Stimulated activated CD4-positive, alpha-beta T cell treated with anti-CD3 and anti-CD28 coated beads, Interleukin-1b, Interleukin-23, amount 100 ng/mL, for 4 hours (primary cell): ENCODE measurements at regions not wholly inside any gene's neighbourhood (a gene's known extent, or its start where the extent isn't known, plus 50 kb on each side); places are given as distances from the start of the nearest gene placed in this dataset.

Experiments used
- DNase-seq, 2 donors: peaks; one replicate each; pipeline ENCODE4 v3.0.0-alpha.2; 2020; ENCODE audit warnings: low read depth in 2 of 2

DNA sequence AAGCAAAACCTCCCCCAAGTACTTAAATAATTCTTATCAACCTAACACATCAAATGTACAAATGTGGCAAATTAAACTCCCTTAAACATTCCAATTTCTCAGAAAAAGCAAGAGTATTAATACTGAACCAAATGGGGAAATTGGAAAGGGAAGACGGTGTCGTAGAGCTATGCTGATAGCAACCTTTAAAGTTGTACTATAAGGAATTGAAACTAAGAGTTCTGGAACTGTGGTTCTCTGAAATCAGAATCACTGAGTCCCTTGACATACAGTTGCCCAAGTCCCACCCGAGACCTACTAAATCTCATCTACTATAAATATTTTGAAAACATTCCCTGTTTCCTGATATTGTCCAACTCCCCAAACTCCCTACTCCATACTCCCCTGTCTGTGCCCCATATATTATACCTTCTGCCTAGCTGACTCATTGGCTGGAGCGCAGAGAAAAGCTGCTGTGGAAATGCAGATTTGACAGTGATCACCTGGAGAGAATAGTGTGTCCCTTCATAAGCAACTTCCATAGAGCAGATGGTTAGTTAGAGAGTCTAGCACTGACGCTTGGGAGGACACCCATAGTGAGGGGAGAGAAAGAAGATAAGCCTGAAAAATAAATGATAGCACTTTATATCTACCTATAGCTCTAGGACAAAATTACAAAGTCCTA lies 51.4 kb upstream of the ITM2B start:
- DNase-seq, result no peak

DNA sequence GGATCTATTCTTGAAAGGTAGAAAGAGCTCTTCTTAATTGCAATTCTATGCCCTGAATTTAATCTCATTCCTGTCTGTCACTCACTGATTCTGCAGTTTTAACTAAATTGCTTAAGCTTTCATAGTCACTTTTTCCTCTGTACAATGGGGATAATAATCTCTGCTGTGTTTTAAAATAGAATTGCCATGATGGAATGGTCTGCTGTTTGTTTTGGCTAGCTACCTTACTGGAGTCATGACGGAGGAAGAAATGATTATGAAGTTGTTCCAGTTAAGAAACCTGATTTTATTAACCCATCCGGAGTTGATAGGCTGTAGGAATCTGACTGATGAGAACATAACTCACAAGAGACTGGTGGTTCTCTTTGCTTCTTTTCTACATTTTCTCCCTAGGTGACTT lies 54.9 kb upstream of the ITM2B start:
- no peak for DNase-seq

DNA sequence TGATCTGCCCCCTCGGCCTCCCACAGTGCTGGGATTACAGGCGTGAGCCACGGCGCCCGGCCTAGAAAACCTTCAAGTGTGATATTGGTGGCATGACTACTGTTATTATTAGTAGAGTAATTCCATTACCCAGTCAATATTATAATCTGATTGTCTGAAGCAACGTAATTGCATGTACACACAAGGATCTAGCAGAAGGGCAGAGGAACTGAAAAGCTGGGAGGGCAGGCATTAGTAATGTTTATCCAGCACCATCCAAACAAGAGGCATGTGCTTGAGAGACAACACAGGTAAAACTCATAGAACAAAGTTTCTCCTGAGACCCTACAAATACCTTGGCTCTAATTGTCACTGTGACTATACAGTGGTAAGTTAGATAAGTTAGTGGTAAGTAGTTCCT lies 56.2 kb upstream of the ITM2B start:
- DNase-seq, result no peak

DNA sequence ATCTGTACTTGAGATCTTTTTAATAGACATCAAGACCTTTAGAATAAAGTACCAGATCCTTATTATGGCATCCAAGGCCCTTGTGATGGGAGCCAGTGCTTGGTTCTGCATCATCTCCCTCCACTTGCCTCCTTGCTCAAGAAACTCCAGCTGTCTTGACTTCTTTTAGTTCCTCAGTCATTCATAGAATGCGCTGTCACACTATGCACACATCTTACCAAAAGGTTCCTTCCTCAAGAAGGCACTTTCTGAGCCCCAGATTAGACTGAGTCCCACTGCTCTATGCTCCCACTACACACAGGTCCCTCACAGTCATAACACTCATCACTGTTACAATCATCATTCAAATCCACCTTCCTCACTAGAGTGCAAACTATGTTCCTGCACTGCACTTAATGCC lies 57.8 kb upstream of the ITM2B start:
- DNase-seq, result no peak

DNA sequence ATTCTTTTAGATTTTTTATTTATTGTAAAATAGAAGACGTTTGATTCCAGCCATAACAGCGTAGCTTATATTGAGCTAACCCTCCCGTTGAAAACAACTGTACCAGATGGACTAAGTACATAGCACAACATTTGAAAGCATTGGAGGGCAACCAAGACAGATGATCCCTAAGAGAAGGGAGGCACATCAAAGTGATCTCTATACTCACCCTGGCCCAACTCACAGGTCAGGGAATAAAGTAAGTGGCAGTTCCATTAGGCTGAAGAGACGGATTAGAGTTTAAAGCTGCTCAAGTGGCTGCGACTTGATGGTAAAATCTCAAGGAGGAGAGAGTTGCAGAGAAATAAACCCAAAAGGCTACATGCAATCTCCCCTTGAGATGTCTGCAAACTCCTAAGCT lies 65.1 kb upstream of the ITM2B start:
- no peak for DNase-seq

DNA sequence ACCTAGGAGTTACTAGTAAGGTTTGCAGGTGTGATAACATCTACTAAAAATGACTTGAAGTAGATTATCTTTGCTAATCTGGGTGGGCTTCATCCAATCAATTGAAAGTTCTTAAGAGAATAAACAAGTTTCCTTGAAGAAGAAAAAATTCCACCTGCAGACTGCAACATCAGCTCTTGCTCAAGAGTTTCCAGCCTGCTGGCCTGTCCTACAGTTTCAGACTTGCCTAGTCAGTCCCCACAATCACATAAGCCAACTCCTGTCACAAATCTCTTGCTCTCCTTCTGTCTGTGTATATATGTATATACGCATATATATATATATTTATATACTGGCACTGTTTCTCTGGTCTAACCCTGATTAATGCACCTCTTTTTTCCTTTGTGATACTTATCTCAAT lies 67.3 kb upstream of the ITM2B start:
- DNase-seq, result no peak

DNA sequence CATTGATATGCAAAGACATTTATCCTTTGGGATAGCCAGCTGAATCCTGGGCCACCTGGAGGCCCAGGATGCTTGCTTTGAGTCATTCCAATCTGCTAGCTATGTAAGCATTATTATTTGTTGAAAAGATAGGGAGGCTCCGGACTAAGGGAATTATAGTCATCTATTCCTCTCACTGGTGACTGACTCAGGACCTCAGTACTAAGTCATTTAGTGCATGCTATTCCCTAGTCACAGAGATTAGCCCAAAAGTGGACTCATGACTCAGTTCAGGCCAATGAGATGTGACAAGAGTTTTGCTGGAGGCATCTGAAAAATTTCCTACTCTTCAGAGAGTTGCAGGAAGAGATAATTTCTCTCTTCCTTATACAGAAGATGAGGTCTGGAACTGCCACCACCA lies 67.9 kb upstream of the ITM2B start:
- DNase-seq, result no peak

DNA sequence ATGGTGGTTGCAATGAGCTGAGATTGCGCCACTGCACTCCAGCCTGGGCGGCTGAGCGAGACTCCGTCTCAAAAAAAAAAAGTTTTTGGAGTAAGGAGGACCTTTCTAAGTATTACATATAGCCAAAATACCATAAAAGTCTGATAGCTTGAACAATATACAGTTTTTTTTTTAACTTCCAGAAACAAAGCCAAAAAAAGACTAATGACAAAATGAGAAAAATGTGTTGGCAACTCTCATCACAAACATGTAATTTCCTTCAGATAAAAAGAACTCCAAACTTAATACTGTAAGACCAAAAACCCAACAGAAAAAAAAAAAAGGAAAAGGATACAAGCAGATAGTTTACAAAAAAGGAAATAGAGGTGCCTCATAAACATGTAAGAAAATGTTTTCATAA lies 68.2 kb upstream of the MED4 start:
- no peak for DNase-seq

DNA sequence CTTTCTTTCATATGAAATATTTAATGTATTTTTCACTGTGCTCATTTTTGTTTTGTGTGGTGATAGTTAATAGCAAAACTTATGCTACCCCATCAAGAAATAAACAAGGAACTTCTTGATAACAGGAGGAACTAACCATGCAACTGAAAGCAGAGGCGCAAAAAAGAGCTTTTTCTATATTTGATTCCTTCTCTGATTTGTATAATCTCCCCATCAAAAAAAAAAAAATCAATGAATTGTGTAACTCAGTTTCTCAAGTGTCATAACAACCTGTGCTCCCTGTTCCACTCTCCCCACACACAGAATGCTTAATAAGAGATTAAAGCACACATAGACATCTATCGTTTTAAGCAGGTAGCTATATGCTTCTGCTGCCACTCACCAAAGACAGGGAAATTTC lies 67.3 kb upstream of the MED4 start:
- no peak for DNase-seq

DNA sequence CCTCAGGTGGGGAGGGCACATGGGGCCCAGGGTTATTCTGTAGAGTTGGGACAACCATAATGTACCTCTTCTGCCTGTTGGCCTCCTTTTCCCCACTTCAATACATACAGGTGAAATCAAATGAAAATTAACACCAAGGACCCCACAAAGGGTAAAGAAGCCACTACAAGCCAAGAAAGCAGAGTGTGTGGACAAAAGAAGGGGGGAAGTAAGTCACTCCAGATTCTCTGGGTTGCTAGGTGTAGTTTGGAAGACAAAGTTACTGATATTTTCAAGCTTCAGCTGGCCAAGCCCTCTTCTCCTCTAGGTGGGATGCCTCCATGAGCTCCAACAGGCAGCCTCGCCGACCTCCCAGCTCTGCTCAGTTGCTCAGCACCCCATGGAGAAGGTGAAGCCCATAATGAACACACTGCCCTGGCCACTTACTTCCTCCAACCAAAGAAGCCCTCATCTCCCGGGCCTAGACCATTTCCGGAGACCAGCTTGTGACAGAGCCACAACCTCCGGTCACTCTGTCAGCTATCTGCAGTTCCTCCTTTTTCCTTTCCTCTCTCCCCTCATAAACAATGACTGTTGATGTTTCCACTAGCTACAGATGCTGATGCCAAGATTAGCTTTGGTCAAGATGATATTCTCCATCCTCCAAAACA lies 66.8 kb upstream of the MED4 start:
- DNase-seq, result no peak

DNA sequence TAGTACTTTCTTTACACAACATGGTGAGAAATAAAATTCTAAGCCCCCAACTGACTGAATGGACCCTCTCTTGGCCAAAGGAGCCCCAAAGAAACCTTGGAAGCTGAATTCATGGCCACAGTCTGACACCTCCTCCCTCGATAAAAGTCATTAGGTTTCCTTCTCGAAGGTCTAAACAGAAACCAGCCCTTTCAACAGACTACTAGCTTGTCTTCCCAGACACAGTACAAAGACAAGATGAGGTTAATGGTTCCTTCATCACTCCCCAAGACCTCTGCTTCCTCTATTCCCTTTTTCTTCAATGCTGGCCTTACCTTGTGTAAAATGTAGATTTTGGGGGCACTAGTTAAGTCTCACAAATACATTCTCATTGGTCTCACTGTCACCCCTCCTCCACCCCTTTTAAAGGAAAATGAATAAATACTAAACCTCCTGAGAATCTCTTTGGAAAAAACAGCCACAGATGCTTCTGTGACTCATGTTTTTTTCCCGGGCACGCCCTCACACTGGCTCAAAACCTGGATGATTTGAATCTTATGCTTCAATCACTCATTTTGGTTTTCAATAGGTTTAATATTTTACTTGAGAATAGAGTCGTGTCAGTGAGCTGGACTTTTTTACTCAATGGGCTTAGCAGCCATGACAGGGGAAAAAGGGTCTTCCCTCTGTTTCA lies 65.8 kb upstream of the MED4 start:
- no peak for DNase-seq

DNA sequence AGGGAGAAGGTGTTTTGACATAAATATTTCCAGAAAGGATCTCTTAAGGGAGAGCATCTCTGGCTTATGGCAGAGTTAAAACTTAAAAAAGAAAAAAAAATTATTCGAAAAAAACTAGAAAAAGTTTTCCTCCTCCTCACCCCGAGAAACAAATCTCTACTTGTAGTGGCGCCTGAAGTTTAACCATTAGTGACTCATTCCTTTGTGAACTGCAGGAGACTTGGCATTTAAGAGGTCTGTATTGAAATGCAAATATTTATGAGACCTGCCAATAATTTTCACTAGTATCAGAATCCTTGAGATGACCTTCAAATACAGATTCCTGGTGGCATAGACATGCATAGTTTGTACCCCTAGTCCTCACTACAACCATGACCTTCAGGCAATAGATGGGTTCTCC lies 64.9 kb upstream of the MED4 start:
- DNase-seq, result no peak

DNA sequence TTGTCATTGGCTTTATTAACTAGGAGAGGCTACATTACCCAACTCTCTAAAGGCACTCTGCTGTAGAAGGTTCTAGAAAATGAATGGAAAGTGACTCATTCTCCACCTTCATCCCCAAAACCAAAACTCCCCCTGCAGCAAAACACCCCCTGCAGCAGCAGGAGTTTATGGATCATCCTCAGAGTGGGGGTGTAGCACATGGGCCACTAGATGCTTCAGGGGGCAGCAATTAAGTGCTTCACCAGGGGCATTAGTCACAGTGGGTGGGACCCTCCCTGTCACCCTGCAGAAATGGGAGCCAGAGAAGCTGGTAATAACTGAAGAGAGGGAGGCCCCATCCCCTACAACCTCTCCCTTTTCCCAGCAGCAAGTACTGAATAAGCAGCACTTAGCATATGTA lies 64.5 kb upstream of the MED4 start:
- DNase-seq, result no peak

DNA sequence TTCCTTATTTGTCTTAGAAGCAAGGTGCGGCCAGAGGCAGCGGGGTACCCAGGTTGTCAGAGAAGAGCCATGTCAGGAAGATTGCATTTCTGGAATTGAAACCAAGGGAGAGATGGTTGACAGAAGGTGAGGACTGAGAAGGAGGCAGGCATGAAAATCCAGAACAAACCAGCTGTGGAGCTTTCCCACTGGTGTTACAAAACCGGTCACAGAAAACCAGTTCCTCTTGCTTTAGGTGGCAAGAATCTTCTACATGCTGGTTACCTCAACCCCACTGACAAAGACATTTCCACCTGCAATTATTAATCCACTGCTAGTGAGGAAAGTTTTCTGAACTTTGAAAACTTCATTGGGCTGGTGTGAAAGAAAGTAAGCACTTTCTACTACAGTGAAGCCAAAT lies 64.0 kb upstream of the MED4 start:
- no peak for DNase-seq

DNA sequence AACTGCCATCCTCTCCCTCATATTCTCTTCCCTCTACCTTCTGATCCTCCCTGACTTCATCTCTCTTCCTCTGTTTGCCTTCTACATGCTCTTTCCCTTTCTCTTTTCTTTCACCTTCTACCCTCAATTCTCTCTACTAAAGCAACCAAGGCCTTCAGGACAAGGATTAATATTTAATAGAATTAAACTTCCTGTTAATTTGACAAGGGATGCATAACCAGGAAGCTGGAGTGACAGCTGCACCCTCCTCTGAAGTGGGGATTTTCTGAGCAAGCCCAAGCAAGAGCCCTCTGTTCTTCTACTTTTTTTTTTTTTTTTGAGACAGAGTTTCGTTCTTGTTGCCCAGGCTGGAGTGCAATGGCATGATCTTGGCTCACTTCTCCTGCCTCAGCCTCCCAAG lies 63.4 kb upstream of the MED4 start:
- DNase-seq, result no peak

DNA sequence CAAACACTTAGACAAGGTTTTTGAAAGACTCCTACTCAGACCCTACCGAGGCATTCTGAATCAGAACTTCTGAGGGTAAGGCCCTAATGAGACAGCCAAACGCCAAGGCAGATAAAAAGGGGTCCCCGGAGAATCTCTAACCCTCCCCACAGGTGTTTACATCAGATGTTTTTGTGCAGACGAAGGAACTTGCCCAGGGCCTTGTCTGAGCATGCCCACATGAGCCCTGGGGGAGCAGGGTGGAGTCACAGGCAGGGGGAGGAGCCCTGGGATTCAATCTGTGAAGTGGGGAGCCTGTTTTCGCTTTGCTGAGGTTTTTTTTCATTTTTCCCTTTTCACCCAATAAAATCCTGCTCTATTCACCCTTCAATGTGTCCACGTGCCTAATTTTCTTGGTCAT lies 61.6 kb upstream of the MED4 start:
- DNase-seq, result peak; percentile 42 to 55

DNA sequence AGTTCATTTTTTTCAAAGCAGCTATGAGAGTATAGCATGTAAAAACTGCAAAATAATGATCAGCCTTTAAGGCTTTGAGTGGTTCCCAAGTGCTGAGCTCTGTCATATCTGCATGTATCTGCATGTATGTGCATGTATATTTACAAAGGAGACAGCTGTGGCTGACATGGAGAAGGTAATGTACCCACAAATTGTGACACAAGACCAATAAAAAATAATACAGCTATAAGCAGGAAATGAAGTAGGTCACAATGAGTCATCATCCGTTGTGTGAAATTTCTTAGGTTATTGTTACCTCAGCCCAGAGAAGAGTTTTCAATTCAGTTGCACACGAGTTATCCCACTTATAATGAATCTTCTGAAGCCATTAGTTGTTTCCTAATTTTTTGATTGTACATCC lies 60.9 kb upstream of the MED4 start:
- no peak for DNase-seq

DNA sequence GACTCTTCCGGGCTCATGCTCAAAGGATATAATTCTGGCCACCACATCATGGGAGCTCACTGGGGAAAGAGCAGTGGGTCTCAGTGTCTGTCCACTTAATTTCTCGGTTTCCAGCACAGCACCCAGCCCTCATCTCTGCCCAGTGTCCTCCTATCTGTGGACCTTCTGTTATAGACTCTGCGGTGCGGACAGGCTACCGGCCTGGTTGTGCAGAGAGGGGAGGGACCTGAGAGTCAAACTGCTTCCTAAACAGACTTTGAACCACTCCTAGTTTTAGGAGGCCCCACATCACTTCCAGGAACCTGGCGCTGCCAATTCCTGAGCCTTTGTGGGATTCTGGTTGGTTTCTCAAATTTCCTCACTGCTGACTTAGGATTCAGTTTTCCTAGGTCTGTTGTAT lies 59.8 kb upstream of the MED4 start:
- no peak for DNase-seq

DNA sequence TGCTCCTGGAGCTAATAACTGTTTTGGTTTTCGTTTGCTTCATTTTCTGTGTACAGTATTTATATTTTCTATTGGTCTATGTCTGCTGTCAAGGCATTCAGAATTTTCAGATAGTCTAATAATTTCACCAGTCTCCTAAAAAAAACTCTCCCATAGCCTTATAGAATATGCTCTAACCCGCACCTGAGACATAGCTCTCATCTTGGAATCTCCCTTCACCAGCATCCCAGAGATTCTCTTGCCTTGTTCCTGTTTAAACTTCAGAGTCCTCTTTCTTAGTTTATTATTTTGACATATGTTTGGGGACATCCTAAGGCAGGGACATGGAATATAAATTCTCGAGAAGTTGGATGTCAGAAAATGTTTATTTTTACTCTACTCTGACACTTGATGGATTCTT lies 58.3 kb upstream of the MED4 start:
- no peak for DNase-seq

DNA sequence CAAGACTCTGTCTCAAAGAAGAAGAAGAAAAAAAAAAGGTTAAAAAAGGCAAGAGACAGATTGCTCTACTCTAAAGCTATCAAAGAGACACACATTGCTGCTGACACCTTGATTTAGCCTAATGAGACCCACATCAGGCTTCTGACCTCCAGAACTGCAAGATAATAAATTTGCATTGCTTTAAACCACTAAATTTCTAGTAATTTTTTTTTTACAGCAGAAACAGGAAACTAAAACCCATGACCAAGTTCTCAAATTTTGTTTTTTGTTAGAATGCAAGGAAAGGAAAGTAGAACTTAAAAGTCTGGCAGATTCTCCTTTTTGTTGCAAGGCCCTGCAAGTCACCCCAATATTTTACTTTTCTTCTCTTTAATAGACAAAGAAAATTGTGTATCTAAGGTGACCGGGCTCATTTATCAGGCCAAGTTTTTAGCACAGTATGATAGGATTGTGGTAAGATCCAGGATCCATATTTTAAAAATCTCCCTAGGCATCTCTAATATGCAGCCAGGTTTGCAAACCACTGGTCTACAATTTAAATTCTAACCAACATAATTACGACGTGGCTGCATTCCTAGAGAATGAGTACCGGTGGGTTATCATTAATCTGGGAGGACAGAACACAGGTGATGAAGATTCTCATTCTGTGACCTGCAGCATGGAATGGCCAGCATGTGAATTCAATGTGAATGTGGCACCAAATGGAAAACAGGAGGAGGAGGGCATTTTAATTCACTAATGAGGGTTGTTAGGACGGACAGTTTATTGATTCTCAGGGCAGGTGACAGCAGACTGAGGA lies 56.7 kb upstream of the MED4 start:
- no peak for DNase-seq

DNA sequence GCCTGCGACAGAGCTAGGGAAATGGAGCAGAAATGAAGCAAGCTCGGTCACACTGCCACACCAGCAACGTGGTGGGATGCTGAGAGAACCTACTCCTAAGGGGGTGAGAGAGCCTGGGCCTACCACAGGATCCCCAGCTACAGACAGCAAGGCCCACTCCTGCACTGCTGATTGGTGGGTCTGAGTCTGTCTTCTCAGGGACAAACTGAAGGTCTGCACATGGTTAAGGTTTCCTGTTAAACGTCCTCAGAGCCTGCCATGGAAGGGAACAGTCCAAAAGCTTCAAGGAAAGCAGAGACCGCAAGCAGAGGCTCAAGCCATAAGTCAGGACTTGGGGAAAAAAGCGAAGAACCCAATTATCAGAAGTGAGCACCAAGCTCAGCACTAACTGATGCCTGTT lies 53.5 kb upstream of the MED4 start:
- no peak for DNase-seq

DNA sequence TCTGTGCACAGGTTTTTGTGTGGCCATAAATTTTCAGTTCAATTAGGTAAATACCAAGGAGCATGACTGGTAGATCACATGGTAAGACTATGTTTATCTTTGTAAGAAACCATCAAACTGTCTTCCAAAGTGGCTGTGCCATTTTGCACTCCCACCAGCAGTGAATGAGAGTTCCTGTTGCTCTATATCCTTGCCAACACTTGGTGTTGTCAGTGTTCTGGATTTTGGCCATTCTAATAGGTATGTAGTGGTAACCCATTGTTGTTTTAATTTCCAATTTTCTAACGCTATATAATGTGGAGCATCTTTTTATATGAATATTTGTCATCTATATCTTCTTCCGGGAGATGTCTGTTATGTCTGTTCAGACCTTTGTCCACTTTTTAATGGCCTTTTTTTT lies 51.7 kb upstream of the MED4 start:
- DNase-seq, result no peak

DNA sequence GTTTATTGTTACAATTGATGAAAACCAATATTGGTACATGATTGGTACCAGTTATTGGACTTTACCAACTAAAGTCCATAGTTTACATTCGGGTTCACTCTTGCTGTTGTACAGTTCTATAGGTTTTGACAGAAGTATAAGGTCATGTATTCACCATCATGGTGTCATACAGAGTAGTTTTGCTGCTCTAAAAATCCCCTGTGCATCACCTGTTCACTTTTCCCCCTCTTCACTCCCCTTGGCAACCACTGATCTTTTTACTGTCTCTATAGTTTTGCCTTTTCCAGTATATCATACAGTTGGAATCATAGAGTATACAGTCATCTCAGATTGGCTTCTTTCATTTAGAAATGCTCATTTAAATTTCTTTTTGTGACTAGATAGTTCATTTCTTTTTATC lies 51.2 kb upstream of the MED4 start:
- DNase-seq, result no peak
